Left kidney (tissue), 1 donor: ENCODE measurements at regions not wholly inside any gene's neighbourhood (a gene's known extent, or its start where the extent isn't known, plus 50 kb on each side); places are given as distances from the start of the nearest gene placed in this dataset.
"Not testable (repeated sequence)": the region's sequence is repeated elsewhere in the genome, so short reads cannot be mapped to it uniquely, and the experiment has no call there.

ENCODE experiments used
- DNase-seq: peaks from one replicate; pipeline ENCODE4 v3.0.0-alpha.2; 2013

DNA sequence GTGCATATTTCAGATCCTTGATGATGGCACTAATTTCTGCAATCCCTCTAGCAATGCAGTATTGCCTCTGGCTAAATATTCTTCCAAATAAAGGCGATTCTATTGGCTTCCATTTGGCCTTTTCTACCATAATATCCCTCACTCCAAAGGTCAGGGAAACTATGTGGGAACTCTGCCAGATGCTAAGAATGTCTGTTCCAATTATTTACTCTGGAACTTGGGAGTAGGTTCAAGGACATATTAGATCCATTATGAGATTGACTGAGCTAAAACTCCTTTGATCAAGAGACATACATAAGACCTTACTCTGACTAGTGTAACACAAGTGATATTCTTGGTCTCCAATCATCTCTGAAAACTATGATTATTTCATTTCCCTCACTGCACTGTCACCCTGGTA, 674.5 kb upstream of the NECTIN3 start:
- peak; percentile 11 for DNase-seq

DNA sequence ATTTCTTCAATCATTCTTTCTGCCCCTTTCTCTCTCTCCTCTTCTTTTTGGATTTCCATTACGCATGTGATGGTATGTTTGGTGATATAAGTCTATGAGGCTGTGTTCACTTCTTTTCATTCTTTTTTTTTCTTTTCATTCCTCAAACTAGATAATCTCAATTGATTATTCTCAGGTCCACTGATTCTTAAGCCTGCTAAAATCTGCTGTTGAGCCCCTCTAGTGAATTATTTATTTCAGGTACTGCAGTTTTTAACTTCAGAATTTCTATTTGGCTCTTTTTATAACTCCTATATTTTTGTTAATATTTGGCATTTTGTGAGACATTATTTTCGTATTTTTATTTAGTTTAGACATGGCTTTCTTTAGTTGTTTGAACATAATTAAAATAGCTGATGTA, 671.3 kb upstream of the NECTIN3 start:
- DNase-seq: no peak

DNA sequence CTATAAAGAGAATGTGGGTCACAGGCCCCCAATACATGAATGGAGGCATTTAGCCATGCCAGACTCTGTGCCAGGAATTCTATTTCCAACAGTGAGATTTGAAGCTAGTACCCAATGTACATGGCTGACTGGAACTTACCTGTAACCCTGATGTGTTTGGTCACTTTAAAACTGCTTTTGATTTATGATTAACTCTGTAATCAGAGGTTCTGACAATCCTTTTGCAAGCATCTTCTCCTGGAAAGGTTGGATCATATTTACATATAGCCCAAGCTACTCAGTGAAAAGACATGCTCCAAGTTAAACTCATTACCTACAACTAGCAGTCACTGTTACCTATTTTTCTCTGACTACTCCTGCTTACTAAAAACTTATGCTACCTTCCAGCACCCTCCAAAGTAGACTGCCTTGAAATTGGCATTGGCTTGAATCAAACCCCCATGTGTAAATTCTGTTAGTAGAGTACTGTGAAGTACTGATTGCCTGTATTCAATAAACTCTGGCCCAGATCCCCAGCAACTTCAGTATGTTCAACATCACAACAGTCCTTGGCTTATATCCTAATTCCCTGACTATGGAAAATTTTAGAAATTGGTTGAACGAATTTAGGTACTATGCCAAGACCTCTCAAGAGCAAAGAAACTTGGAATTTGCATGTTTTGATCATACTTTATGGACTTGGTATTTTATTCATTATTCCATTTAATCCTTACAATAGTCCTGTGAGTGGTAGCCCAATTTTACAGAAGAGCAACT, 665.6 kb upstream of the NECTIN3 start:
- DNase-seq: no peak

DNA sequence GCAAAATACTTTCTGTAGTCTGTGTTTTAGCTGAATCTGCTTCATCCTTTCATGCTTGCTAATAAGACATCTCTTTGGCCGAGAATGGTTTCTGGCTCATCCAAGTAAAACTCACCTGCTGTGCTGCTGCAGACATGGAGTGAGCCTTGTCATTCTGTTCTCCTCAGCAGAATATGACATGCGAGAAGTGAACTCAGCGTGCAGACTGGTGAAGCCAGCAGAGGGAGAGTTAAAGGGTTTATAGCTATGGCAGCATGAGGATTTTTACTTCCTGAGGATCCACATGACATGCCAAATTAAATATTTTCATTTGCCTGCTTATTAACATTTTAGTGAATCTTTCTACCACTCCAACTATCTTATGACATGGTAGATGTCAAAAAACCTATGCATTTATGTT, 658.4 kb upstream of the NECTIN3 start:
- no peak for DNase-seq

DNA sequence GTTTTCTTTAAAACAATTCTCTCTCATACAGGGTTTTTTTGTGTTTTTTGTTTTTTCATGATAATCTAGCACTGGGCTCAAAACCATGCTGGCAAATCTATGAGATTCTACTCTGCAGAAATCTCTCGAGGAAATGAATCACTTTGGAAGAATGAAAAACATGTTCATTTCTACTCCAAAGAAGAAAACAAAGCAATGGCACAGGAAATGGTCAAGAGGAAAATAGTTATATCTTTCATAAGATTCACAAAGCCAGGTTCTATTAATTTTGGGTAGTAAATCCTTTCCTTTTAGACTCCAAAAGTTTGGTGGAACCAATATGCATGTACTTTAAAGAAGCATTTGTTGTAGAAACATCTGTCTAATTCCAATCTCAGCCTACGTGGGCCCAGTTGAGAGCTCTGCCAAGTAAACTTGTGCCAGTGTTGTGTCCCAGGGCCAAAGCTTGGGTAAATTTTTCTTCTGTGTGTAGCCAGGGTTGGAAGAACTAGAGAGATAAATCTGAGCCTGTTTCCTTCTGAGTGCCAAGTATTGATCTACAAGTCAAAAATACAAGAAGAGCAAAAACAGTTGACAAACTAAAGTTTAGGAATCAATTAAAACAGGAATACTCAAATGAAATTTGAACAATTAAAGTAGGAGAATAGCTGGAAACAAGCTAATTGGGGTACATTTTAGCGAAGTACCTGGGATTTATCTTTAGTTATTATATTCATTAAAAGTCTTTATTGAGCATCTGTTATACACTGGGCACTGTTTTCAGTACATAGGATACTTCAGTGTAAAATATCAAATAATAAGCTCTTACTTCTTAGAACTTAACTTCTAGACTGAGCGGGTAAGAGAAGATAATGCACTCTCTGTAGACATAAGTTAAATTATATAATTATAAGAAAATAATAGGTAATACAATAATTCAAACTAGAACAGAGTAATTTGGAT, 657.5 kb upstream of the NECTIN3 start:
- DNase-seq: no peak

DNA sequence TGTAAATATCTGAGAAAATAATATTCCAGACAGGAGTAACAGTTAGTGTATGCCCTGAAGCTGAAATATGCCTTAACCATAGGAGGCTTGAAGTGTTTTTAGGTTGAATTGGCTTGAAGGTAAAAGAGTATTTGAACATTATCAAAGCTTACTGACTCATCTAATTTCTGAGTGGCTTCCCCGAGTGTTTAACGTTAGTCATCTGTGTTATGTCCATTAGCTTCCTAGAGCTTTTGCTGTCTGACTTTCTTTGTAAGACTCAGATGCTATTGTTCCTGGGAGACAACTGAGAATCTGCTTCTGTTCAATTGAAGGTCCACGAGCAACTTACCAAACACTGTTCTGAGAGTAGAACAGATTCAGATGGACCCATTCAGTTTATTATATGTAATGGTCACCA, 656.8 kb upstream of the NECTIN3 start:
- DNase-seq: no peak

DNA sequence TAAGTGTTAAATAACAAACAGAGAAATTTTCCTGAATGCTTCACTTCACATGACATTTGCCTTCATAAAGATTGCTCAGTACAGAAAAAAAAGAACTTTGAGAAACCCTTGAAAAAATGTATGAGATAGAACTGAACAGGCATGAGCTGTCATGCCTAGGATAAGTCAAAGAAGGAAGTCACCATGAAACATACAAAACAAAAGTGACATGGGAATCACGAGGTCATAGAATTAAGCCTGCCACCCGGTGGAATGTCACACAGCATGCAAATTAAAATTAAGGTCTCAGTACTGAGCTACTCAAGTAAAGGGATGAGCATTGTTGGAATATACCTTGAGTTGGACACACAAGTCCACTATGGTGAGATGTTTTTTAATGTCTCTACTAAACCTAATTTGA, 652.5 kb upstream of the NECTIN3 start:
- no peak for DNase-seq

DNA sequence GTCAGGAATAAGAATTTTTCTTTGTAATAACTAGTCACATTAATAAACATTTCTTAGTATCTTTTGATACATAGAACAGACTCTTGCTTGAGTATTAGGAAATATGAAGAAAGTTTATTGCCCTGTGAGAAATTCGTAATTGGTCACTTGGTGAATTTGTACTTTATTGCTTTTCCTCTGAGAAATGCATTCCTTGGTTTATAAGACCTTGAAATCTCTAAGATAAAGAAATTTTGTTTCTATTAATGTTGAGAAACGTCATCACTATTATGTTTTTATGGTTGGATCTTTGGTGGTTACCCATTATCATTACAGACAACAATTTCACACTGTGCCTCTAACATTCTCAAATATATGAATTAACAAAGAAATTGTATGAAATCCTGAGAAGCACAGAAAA, 652.0 kb upstream of the NECTIN3 start:
- DNase-seq: no peak

DNA sequence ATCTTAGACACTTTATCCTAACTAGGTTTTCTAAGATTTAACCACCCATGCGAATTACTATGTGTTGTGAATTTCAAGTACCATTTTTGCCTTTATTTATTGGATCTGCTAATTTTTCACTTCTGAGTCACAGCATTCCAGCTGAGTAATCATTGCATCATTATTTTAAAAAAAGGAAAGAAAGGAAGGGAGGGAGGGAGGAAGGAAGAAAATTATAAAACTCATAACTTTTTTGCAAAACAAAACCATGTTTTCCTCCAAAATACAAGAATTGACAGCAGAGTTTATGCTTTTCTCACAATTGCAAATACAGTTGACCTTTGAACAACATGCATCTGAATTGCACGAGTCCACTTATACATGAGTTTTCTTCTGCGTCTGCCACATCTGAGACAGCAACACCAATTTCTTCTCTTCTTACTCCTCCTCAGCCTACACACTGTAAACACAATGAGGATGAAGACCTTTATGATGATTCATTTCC, 651.4 kb upstream of the NECTIN3 start:
- DNase-seq: no peak

- no peak for DNase-seq
These were observed 648.3 kb upstream of the NECTIN3 start for GRCh38 chr3:110423276-110423675.

DNA sequence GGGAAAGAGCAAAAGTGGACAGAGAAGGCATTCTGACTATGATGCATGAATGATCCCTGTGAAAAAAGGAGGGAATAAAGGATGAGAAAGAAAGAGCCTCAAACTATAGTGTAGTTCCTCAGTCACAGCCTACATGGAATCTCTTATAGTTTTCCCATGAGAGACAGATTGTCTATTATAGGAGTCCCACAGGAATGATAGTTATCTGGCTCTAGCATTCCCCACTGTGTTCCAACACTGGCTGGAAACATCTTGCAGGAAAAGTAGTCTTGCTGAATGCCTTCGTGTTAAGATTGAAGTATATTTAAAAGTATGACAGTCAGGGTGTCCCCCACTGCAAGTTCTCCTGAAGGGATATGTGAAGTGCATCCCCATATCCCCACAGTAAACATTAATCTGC, 641.5 kb upstream of the NECTIN3 start:
- no peak for DNase-seq

DNA sequence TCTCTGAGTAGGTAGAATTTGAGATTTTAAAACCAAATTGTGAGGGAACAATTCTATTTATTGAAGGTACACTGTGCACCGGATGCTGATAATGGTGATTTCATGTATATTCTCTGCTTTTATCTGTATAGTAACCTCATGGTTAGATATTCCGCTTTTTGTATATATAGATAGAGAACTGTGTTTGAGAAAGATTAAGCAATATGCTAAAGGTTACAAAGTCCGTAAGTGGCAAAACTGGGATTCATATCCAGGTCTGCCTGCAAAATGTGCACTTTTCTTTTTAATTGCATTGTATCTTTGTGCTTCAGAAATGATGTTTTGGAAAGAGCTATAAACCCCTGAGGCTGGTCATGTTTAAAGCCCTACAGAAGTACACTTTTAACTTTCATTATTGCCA, 635.4 kb upstream of the NECTIN3 start:
- DNase-seq: no peak

DNA sequence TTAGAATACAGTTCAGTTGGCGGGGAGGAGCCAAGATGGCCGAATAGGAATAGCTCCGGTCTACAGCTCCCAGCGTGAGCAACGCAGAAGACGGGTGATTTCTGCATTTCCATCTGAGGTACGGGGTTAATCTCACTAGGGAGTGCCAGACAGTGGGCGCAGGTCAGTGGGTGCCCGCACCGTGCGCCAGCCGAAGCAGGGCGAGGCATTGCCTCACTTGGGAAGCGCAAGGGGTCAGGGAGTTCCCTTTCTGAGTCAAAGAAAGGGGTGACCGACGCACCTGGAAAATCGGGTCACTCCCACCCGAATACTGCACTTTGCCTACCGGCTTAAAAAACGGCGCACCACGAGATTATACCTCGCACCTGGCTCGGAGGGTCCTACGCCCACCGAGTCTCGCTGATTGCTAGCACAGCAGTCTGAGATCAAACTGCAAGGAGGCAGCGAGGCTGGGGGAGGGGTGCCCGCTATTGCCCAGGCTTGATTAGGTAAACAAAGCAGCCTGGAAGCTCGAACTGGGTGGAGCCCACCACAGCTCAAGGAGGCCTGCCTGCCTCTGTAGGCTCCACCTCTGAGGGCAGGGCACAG, 631.5 kb upstream of the NECTIN3 start:
- DNase-seq: not testable (repeated sequence)

DNA sequence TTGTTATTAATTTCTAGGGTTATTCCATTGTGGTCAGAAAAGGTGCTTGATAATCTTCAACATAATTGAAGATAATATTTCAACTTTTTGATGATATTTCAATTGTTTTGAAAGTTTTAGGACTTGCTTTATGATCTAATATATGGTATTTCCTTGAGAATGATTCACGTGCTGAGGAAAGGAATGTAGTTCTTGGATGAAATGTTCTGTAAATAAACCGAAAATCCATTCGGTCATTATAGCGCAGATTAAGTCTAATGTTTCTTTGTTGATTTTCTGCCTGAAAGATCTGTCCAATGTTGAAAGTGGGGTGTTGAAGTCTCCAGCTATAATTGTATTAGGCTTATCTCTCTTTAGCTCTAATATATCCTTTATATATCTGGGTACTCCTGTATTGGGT, 617.5 kb upstream of the NECTIN3 start:
- no peak for DNase-seq

DNA sequence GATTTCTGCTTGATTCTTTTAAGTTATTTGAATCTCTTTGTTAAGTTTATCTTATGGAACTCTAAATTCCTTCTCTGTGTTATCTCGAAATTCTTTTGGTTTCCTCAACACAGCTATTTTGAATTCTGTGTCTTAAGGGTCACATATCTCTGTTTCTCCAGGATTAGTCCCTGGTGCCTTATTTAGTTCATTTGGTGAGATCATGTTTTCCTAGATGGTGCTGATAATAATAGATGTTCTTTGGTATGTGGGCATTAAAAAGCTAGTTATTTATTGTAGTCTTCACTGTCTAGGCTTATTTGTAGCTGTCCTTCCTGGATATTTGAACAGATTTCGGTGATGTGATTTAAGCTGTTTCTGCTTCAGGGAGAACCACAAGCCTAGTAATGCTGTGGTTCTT, 615.6 kb upstream of the NECTIN3 start:
- DNase-seq: no peak

- DNase-seq: no peak
These were observed 615.0 kb upstream of the NECTIN3 start for GRCh38 chr3:110456438-110457138.

DNA sequence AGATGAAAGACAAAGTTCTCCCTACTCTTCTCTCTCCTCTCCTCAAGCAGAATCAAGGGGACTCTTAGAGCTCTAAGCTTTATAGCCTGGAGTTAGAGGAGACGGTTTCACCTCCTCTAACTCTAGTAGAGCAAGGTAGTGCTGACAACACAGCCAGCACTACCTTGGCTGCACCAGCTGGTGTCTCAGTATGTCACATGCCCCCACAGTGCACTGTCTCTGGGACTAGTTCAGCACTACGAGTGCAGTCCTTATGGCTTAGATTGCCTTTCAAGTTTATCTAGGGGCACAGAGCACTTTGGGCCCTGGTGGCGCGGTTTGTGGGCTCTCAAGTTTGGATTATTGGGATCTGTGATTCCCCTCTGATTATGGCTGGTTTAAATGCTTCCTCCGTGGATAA, 614.1 kb upstream of the NECTIN3 start:
- DNase-seq: no peak

DNA sequence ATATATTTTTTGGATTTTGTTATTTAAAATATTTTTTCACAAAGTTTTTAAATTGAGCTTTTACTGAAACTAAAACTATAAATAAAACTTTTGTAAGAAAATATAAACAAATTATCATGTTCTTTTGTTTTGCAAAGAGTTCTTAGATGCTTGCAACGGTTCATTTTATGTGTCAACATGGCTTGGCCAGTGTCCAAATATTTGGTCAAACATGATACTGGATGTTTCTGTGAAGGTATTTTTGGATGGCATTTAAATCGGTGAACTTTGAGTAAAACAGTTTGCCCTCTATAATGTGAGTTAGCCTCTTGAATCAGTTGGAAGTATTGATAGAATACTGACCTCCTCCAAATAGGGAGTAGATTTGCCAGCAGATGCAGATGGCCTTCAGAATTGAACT, 612.6 kb upstream of the NECTIN3 start:
- no peak for DNase-seq

GRCh38 chr3:110470310-110470709, 601.3 kb upstream of the NECTIN3 start:
- DNase-seq: no peak

DNA sequence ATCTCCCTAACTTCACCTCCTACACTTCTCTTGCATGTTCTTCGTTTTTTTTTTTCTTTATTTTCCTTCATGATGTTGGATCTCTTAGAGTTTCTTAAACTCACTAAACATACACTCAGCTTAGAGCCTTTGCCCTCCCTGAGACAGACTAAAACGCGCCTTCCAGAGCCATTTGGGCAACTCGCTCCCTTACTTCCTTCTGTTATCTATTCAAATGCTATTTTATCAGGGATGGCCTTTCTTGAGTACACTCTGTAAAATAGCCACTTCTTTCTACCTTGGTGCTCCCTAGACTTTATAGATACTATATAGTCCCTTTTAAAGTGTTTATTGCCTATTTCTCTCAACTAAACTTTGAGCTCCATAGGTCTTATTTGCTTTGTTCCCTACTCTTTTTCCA, 598.2 kb upstream of the NECTIN3 start:
- no peak for DNase-seq

DNA sequence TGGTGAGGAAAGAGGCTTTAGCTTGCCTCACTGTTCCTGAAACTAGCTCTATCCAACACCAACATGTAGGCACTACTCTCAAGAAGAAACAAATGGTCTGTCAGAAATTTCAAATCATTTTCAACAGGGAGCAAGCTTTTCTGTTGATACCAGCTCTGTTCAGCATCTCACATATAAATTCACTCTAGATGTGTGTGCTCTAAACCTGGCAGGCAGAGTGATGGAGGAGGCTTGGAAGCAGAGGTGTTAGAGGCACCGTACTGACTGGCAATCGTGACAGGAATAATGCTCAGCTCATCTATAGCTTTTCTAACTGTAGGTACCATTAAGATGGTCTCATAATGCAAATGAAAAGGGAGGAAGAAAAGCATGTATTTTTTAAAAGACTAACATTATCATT, 597.2 kb upstream of the NECTIN3 start:
- no peak for DNase-seq

GRCh38 chr3:110478377-110479054, 593.1 kb upstream of the NECTIN3 start:
- DNase-seq: no peak
